MM.1S (cell line): ENCODE measurements at regions not wholly inside any gene's neighbourhood (a gene's known extent, or its start where the extent isn't known, plus 50 kb on each side); places are given as distances from the start of the nearest gene placed in this dataset.

Experiments
- DNase-seq: peaks from one replicate; pipeline ENCODE4 v3.0.0-alpha.2; 2015
- H2AFZ ChIP-seq: fragments of 300-600 bp; sonication (generic); 2 replicates; pipeline ENCODE4 v1.6.0; 2016; ENCODE audit warnings: antibody characterized with exemption, low read length
- H3F3A ChIP-seq: fragments of 300-600 bp; sonication (generic); 2 replicates; pipeline ENCODE4 v1.6.1; 2016; ENCODE audit warnings: mild to moderate bottlenecking, antibody characterized with exemption, low read length, moderate library complexity, mixed read lengths; ENCODE audit not compliant: insufficient read depth
- H3K27ac ChIP-seq: fragments of 300-600 bp; sonication (generic); 2 replicates; pipeline ENCODE4 v1.5.1; 2016; ENCODE audit warnings: mild to moderate bottlenecking, low read length
- H3K27me3 ChIP-seq: fragments of 300-600 bp; sonication (generic); replicated peaks from 2 replicates; pipeline ENCODE4 v1.6.0; 2016; ENCODE audit warnings: low read length; ENCODE audit not compliant: insufficient read depth
- H3K36me3 ChIP-seq: fragments of 300-600 bp; sonication (generic); replicated peaks from 2 replicates; pipeline ENCODE4 v1.6.1; 2016; ENCODE audit warnings: mild to moderate bottlenecking, low read length, mixed read lengths; ENCODE audit not compliant: insufficient read depth
- H3K4me1 ChIP-seq: fragments of 300-600 bp; sonication (generic); 2 replicates; pipeline ENCODE4 v1.6.1; 2016; ENCODE audit warnings: low read length, mixed read lengths
- H3K4me2 ChIP-seq: fragments of 300-600 bp; sonication (generic); 2 replicates; pipeline ENCODE4 v1.6.0; 2016; ENCODE audit warnings: low read depth, low read length
- H3K4me3 ChIP-seq: fragments of 300-600 bp; sonication (generic); 2 replicates; pipeline ENCODE4 v1.5.1; 2016; ENCODE audit warnings: low read length, mixed read lengths
- H3K79me2 ChIP-seq: fragments of 300-600 bp; sonication (generic); 2 replicates; pipeline ENCODE4 v1.6.1; 2016; ENCODE audit warnings: mixed run types, low read length, mixed read lengths
- H3K9ac ChIP-seq: fragments of 300-600 bp; sonication (generic); 2 replicates; pipeline ENCODE4 v1.6.1; 2016; ENCODE audit warnings: low read length, mixed read lengths
- H3K9me2 ChIP-seq: fragments of 300-600 bp; sonication (generic); replicated peaks from 2 replicates; pipeline ENCODE4 v1.6.1; 2016; ENCODE audit warnings: mild to moderate bottlenecking, low read length, mixed read lengths; ENCODE audit not compliant: insufficient read depth
- H3K9me3 ChIP-seq: fragments of 300-600 bp; sonication (generic); replicated peaks from 2 replicates; pipeline ENCODE4 v1.6.1; 2016; ENCODE audit warnings: mild to moderate bottlenecking, low read length, mixed read lengths; ENCODE audit not compliant: insufficient read depth
- H4K20me1 ChIP-seq: fragments of 300-600 bp; sonication (generic); 2 replicates; pipeline ENCODE4 v1.6.1; 2016; ENCODE audit warnings: mild to moderate bottlenecking, low read length, moderate library complexity, mixed read lengths; ENCODE audit not compliant: insufficient read depth
- EZH2 ChIP-seq: fragments of 300-600 bp; sonication (generic); optimal IDR thresholded peaks from 2 replicates; pipeline ENCODE3; 2017; ENCODE audit warnings: low read depth, mild to moderate bottlenecking, antibody characterized with exemption, low read length, mixed read lengths
- EZH2phosphoT487 ChIP-seq: fragments of 300-600 bp; sonication (generic); IDR thresholded peaks from 2 replicates; pipeline ENCODE4 v1.6.1; 2018; ENCODE audit warnings: antibody characterized with exemption, low read length
- TF ChIP-seq, protein P1 (sequence below): fragments of 300-600 bp; sonication (generic); IDR thresholded peaks from 2 replicates; pipeline ENCODE4 v1.5.1; 2016; ENCODE audit warnings: antibody characterized with exemption, low read length, mixed read lengths

DNA sequence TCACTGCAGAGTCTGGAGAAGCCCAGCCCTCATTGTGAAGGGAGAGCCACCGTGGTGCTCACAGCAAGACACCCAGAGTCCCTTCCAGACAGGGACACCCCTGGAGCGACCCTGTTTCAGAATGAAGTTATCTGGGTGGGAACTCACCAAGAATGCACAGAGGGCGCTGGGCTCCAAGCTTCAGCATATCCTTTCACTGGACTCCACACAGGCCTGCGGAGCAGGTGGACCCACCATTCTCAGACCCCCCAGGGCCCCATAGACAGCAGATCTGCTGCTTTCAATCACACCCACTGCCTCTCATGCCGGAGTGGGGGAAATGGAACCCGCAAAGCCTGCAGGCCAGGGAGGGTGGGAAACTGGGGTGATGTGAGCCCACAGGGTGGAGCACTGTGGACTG lies 87.8 kb downstream of the RRM2 start:
- H2AFZ ChIP-seq = no peak overlapping the region
- DNase-seq = no peak
- no peaks in the 10 kb centered on the region for H3F3A ChIP-seq
- H3K4me3 ChIP-seq = no peak overlapping the region
- no peaks in the 10 kb centered on the region for H3K9me3 ChIP-seq
- H3K79me2 ChIP-seq = no peaks in the 10 kb centered on the region
- TF ChIP-seq EZH2phosphoT487 (no peak), EZH2 (no peak)
- TF ChIP-seq, protein P1, sequence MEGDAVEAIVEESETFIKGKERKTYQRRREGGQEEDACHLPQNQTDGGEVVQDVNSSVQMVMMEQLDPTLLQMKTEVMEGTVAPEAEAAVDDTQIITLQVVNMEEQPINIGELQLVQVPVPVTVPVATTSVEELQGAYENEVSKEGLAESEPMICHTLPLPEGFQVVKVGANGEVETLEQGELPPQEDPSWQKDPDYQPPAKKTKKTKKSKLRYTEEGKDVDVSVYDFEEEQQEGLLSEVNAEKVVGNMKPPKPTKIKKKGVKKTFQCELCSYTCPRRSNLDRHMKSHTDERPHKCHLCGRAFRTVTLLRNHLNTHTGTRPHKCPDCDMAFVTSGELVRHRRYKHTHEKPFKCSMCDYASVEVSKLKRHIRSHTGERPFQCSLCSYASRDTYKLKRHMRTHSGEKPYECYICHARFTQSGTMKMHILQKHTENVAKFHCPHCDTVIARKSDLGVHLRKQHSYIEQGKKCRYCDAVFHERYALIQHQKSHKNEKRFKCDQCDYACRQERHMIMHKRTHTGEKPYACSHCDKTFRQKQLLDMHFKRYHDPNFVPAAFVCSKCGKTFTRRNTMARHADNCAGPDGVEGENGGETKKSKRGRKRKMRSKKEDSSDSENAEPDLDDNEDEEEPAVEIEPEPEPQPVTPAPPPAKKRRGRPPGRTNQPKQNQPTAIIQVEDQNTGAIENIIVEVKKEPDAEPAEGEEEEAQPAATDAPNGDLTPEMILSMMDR = no peak
- H3K27ac ChIP-seq = no peak overlapping the region
- H3K4me2 ChIP-seq = no peak overlapping the region
- no peak overlapping the region for H3K9ac ChIP-seq
- H3K9me2 ChIP-seq = no peaks in the 10 kb centered on the region
- no peaks in the 10 kb centered on the region for H3K36me3 ChIP-seq
- no peaks in the 10 kb centered on the region for H3K4me1 ChIP-seq
- H3K27me3 ChIP-seq = no peaks in the 10 kb centered on the region
- no peaks in the 10 kb centered on the region for H4K20me1 ChIP-seq

DNA sequence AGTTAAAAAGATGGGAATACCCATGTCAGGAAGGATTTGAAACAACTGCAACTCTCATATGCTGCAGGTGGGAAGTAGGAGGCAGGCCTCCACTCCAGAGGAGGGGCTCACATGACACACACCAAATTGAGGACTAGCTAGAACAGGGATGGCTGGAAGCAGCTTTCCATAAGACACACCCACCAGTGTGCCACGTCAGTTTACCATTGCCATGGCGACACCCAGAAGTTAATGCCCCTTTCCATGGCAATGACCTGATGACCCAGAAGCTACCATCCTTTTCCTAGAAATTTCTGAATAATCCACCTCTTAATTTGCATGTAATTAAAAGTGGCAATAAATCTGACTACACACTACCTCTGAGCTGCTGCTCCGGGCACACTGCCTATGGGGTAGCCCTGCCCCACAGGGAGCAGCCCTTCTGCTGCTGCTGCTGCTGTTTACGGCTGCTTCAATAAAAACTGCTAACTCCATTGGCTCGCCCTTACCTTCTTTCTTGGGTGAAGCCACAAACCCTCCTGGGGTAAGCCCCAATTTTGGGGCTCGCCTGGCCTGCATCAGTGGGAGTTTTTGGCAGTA lies 89.4 kb downstream of the RRM2 start:
- H4K20me1 ChIP-seq = no peaks in the 10 kb centered on the region
- H3K79me2 ChIP-seq = no peaks in the 10 kb centered on the region
- no peaks in the 10 kb centered on the region for H3K9me3 ChIP-seq
- H3K9ac ChIP-seq = no peak overlapping the region
- H3F3A ChIP-seq = no peaks in the 10 kb centered on the region
- H2AFZ ChIP-seq = no peak overlapping the region
- no peaks in the 10 kb centered on the region for H3K36me3 ChIP-seq
- TF ChIP-seq, protein P1 = no peak
- no peak for TF ChIP-seq EZH2
- TF ChIP-seq EZH2phosphoT487 = no peak
- H3K27ac ChIP-seq = no peak overlapping the region
- no peaks in the 10 kb centered on the region for H3K27me3 ChIP-seq
- no peak overlapping the region for H3K4me3 ChIP-seq
- H3K4me2 ChIP-seq = no peak overlapping the region
- H3K9me2 ChIP-seq = no peaks in the 10 kb centered on the region
- DNase-seq = no peak
- no peaks in the 10 kb centered on the region for H3K4me1 ChIP-seq

DNA sequence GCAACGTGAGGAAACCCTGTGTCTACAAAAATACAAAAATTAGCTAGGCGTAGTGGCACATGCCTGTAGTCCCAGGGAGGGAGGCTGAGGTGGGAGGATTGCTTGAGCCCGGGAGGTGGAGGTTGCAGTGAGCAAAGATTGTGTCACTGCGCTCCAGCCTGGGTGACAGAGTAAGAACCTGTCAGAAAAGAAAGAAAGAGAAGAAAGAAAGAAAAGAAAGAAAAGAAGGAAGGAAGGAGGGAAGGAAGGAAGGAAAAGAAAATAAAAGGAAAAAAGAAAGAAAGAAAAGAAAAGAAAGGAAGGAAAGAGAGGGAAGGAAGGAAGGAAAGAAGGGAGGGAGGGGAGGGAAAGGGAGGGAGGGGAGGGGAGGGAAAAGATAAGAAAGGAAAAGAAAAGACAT lies 89.9 kb upstream of the HPCAL1 start:
- H3K4me1 ChIP-seq = no peaks in the 10 kb centered on the region
- H3K27ac ChIP-seq = no peak overlapping the region
- H3F3A ChIP-seq = no peaks in the 10 kb centered on the region
- H3K27me3 ChIP-seq = no peaks in the 10 kb centered on the region
- no peaks in the 10 kb centered on the region for H3K36me3 ChIP-seq
- no peaks in the 10 kb centered on the region for H3K9me2 ChIP-seq
- TF ChIP-seq EZH2phosphoT487 = no peak
- no peak for TF ChIP-seq EZH2
- TF ChIP-seq, protein P1 = no peak
- H3K9ac ChIP-seq = no peak overlapping the region
- no peak overlapping the region for H2AFZ ChIP-seq
- H3K4me2 ChIP-seq = no peak overlapping the region
- H4K20me1 ChIP-seq = no peaks in the 10 kb centered on the region
- H3K9me3 ChIP-seq = no peaks in the 10 kb centered on the region
- DNase-seq = no peak
- no peak overlapping the region for H3K4me3 ChIP-seq
- no peaks in the 10 kb centered on the region for H3K79me2 ChIP-seq
